ENCODE measurements at regions not wholly inside any gene's neighbourhood (a gene's known extent, or its start where the extent isn't known, plus 50 kb on each side); places are given as distances from the start of the nearest gene placed in this dataset.

DNA sequence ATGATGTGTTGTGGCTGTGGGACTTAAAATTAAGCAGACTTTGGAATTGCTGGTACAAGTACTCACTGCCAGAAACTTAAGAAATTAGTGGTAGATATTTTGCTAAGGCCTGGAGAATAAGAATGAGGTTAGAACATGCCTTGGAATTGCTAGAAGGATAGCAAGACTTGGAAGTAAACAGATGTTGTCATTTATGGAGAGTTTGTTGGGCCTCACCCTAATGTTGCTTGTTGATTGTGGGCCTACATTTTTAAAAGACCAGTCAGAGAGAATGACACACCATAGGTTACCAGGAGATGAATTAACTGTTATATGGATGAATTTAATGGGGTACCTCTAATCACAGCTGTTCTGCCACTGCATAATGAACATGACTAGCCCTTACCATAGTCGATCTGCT, 120.1 kb upstream of the GAS1 start:
- Histone ChIP-seq H3K79me1 (ENCODE audit: low read depth, low read length) (no peaks in the 10 kb centered on the region), H3K4me3 (ENCODE audit: extremely low read depth in 1 of 4, insufficient read depth in 2 of 4, low read depth in 3 of 4, low read length in 4 of 4) (no peak overlapping the region), H2BK5ac (ENCODE audit: low read depth, low read length) (no peak overlapping the region), H3K9me3 (ENCODE audit: insufficient read depth in 2 of 2, low read depth in 1 of 2, low read length in 1 of 2) (no peaks in the 10 kb centered on the region), H4K8ac (ENCODE audit: extremely low read depth, insufficient read depth, low read length) (no peak overlapping the region), H3K4ac (replicated peaks; ENCODE audit: insufficient read length, low read depth, low read length) (no peak overlapping the region), H3K27ac (ENCODE audit: low read depth, low read length) (no peak overlapping the region), H4K91ac (replicated peaks; ENCODE audit: insufficient read length, low read length) (no peak overlapping the region), H3K4me1 (replicated peaks in 1 of 4; ENCODE audit: control insufficient read depth in 3 of 4, insufficient read depth in 4 of 4, low read length in 3 of 4) (no peaks in the 10 kb centered on the region), H2AK5ac (ENCODE audit: low read depth, low read length) (no peak overlapping the region), H3K79me2 (ENCODE audit: control insufficient read depth in 1 of 2, insufficient read depth in 2 of 2, low read length in 2 of 2) (no peaks in the 10 kb centered on the region), H3K36me3 (ENCODE audit: control insufficient read depth in 2 of 4, insufficient read depth in 4 of 4, low read length in 3 of 4) (no peaks in the 10 kb centered on the region), H3K18ac (ENCODE audit: extremely low read depth, low read length) (no peak overlapping the region), H3K23me2 (ENCODE audit: low read depth, low read length) (no peaks in the 10 kb centered on the region), H4K5ac (ENCODE audit: insufficient read length, low read depth, low read length) (no peak overlapping the region), H3K56ac (replicated peaks; ENCODE audit: insufficient read length, low read depth, low read length) (no peak overlapping the region), H2BK20ac (ENCODE audit: low read length) (no peak overlapping the region), H2AFZ (ENCODE audit: low read length) (no peak overlapping the region), H3K9ac (replicated peaks in 1 of 4; ENCODE audit: extremely low read depth in 1 of 4, low read depth in 3 of 4, low read length in 3 of 4) (no peak overlapping the region), H3K14ac (ENCODE audit: insufficient read length) (no peak overlapping the region), H2BK12ac (ENCODE audit: low read depth, low read length) (no peak overlapping the region), H3K23ac (ENCODE audit: insufficient read length) (no peak overlapping the region), H4K20me1 (replicated peaks in 1 of 2; ENCODE audit: control insufficient read depth in 1 of 2, insufficient read depth in 2 of 2, low read length in 2 of 2) (peaks cover 0 to 2% of the 10 kb centered on the region in 2 experiments), H2BK15ac (ENCODE audit: low read length) (no peak overlapping the region), H3K27me3 (replicated peaks in 1 of 4; ENCODE audit: control insufficient read depth in 3 of 4, extremely low read depth in 1 of 4, insufficient read depth in 3 of 4, low read length in 3 of 4) (no peaks in the 10 kb centered on the region), H2BK120ac (replicated peaks; ENCODE audit: low read depth, low read length) (no peak overlapping the region), H3K4me2 (ENCODE audit: insufficient read depth in 1 of 2, low read depth in 2 of 2, low read length in 2 of 2) (no peak overlapping the region)
- ChIA-PET POLR2A (ENCODE audit: partially characterized antibody) (no interaction called here), CTCF (ENCODE audit: partially characterized antibody) (no interaction called here)
- TF ChIP-seq SIRT6 (IDR thresholded peaks at IDR 0.05; ENCODE audit: low read length) (no peak), SP1 (IDR thresholded peaks at IDR 0.05; ENCODE audit: low read depth, low read length) (no peak), PHF8 (conservative IDR thresholded peaks at IDR 0.05; ENCODE audit: low read depth, low read length) (no peak), EGR1 (IDR thresholded peaks at IDR 0.05; ENCODE audit: borderline replicate concordance, low read depth, low read length) (no peak), KDM4A (IDR thresholded peaks at IDR 0.05; ENCODE audit: low read depth, low read length, severe bottlenecking) (no peak), TCF12 (IDR thresholded peaks at IDR 0.05; ENCODE audit: low read depth, low read length) (no peak), TAF1 (IDR thresholded peaks at IDR 0.05; ENCODE audit: low read depth, low read length) (no peak), GTF2F1 (IDR thresholded peaks at IDR 0.05; ENCODE audit: borderline replicate concordance, low read depth, low read length) (no peak), SAP30 (IDR thresholded peaks at IDR 0.05; ENCODE audit: insufficient read depth, insufficient replicate concordance, low read length) (no peak)
- DNase-seq (ENCODE audit: low read depth in 1 of 2, low spot score in 2 of 2), result no peak
- 91% methylated on average over 1 of the region's 1 CpG; no CpG with 5 or more reads in 1 of the 2 experiments for WGBS, 2 experiments (ENCODE audit: extremely low coverage in 1 of 2, insufficient coverage in 1 of 2, insufficient read length in 1 of 2, insufficient replicate concordance in 2 of 2, low coverage in 1 of 2, low lambda C conversion rate in 2 of 2, missing lambda C conversion rate in 1 of 2)
- FAIRE-seq, result no peak
